ENCODE measurements at regions not wholly inside any gene's neighbourhood (a gene's known extent, or its start where the extent isn't known, plus 50 kb on each side); places are given as distances from the start of the nearest gene placed in this dataset.

- TF ChIP-seq, protein P1, sequence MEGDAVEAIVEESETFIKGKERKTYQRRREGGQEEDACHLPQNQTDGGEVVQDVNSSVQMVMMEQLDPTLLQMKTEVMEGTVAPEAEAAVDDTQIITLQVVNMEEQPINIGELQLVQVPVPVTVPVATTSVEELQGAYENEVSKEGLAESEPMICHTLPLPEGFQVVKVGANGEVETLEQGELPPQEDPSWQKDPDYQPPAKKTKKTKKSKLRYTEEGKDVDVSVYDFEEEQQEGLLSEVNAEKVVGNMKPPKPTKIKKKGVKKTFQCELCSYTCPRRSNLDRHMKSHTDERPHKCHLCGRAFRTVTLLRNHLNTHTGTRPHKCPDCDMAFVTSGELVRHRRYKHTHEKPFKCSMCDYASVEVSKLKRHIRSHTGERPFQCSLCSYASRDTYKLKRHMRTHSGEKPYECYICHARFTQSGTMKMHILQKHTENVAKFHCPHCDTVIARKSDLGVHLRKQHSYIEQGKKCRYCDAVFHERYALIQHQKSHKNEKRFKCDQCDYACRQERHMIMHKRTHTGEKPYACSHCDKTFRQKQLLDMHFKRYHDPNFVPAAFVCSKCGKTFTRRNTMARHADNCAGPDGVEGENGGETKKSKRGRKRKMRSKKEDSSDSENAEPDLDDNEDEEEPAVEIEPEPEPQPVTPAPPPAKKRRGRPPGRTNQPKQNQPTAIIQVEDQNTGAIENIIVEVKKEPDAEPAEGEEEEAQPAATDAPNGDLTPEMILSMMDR (conservative IDR thresholded peaks at IDR 0.05; ENCODE audit: low read depth, low read length), result no peak
- TF ChIP-seq EZH2 (IDR thresholded peaks at IDR 0.05; ENCODE audit: low read length, unreplicated experiment) (no peak), EZH2phosphoT487 (IDR thresholded peaks at IDR 0.05; ENCODE audit: borderline replicate concordance, low read length) (no peak)
Measured at GRCh38 chr4:35559559-35560365, 684.6 kb downstream of the ARAP2 start.
